ENCODE measurements at regions not wholly inside any gene's neighbourhood (a gene's known extent, or its start where the extent isn't known, plus 50 kb on each side); places are given as distances from the start of the nearest gene placed in this dataset.

GRCh38 chr9:108014353-108014752 lies 524.8 kb upstream of the KLF4 start:
- TF ChIP-seq, protein P1, sequence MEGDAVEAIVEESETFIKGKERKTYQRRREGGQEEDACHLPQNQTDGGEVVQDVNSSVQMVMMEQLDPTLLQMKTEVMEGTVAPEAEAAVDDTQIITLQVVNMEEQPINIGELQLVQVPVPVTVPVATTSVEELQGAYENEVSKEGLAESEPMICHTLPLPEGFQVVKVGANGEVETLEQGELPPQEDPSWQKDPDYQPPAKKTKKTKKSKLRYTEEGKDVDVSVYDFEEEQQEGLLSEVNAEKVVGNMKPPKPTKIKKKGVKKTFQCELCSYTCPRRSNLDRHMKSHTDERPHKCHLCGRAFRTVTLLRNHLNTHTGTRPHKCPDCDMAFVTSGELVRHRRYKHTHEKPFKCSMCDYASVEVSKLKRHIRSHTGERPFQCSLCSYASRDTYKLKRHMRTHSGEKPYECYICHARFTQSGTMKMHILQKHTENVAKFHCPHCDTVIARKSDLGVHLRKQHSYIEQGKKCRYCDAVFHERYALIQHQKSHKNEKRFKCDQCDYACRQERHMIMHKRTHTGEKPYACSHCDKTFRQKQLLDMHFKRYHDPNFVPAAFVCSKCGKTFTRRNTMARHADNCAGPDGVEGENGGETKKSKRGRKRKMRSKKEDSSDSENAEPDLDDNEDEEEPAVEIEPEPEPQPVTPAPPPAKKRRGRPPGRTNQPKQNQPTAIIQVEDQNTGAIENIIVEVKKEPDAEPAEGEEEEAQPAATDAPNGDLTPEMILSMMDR (IDR thresholded peaks at IDR 0.05; ENCODE audit: borderline replicate concordance, insufficient read depth, low read depth, low read length): no peak
- no peak overlapping the region for H3K4me3 ChIP-seq (ENCODE audit: low read depth, low read length)

- TF ChIP-seq, protein P1 (IDR thresholded peaks at IDR 0.05; ENCODE audit: borderline replicate concordance, insufficient read depth, low read depth, low read length): no peak
- H3K4me3 ChIP-seq (ENCODE audit: low read depth, low read length): no peak overlapping the region
These were observed 523.5 kb upstream of the KLF4 start for GRCh38 chr9:108012886-108013665.

DNA sequence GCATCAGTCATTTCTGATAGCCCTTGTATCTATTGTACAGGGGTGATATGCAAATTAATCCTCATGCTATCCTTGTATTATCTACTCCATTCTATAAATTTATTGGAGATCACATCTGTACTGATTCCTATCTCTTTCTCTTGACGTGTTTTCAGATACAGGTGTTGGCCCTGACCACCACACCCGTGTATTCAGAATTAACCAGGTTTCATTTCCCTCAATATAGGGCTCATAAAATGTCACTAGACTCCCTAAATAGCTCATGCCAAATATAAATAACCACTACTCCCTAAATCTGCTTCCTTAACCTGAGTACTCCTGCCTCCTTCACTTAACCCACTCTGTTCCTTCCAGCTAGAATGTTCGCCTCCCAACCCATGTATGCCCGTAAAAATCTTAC lies 522.8 kb upstream of the KLF4 start:
- H3K4me3 ChIP-seq (ENCODE audit: low read depth, low read length): no peak overlapping the region
- TF ChIP-seq, protein P1 (IDR thresholded peaks at IDR 0.05; ENCODE audit: borderline replicate concordance, insufficient read depth, low read depth, low read length): no peak

- TF ChIP-seq, protein P1 (IDR thresholded peaks at IDR 0.05; ENCODE audit: borderline replicate concordance, insufficient read depth, low read depth, low read length): no peak
- no peak overlapping the region for H3K4me3 ChIP-seq (ENCODE audit: low read depth, low read length)
These were observed 514.0 kb upstream of the KLF4 start for GRCh38 chr9:108003526-108003925.

GRCh38 chr9:108002371-108002956 lies 512.9 kb upstream of the KLF4 start:
- TF ChIP-seq, protein P1 (IDR thresholded peaks at IDR 0.05; ENCODE audit: borderline replicate concordance, insufficient read depth, low read depth, low read length): no peak
- no peak overlapping the region for H3K4me3 ChIP-seq (ENCODE audit: low read depth, low read length)

- TF ChIP-seq, protein P1 (IDR thresholded peaks at IDR 0.05; ENCODE audit: borderline replicate concordance, insufficient read depth, low read depth, low read length): no peak
- H3K4me3 ChIP-seq (ENCODE audit: low read depth, low read length): no peak overlapping the region
These were observed 511.7 kb upstream of the KLF4 start for GRCh38 chr9:108001237-108001636.

DNA sequence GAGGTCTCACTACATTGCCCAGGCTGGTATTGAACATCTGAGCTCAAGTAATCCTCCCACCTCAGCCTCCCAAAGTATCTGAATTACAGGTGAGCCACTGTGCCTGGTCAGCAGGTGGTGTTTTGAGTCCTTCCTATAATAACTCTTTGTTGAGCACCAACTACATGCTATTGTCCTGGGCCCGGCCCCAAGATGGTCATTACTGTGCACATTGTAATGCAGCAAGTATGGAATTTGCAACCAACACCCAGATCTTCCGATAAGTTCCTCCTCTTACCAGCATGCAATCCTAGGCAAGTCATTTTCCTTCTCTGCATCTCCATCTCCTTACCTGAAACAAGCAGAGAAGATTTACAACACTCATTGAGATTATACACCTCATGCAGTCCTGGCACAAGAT lies 510.3 kb upstream of the KLF4 start:
- TF ChIP-seq, protein P1 (IDR thresholded peaks at IDR 0.05; ENCODE audit: borderline replicate concordance, insufficient read depth, low read depth, low read length): no peak
- H3K4me3 ChIP-seq (ENCODE audit: low read depth, low read length): no peak overlapping the region

Data from GM12875 (cell line).